Tibial artery (tissue), 4 donors: ENCODE measurements at regions not wholly inside any gene's neighbourhood (a gene's known extent, or its start where the extent isn't known, plus 50 kb on each side); places are given as distances from the start of the nearest gene placed in this dataset.

Experiments
- DNase-seq, 2 donors: peaks; one replicate each; pipeline ENCODE4 v3.0.0-alpha.2; 2019
- H3K27ac ChIP-seq, 2 donors: fragments of 200-600 bp; sonication (generic) in 1 of 2; 1 replicate in 1 of 2; 2 replicates in 1 of 2; pipeline ENCODE4 v1.5.1; 2018 to 2019; ENCODE audit warnings: mild to moderate bottlenecking in 1 of 2
- H3K27me3 ChIP-seq, 2 donors: fragments of 200-600 bp; sonication (generic) in 1 of 2; one replicate each; pipeline versions ENCODE4 v1.5.1 to v1.6.0; 2016 to 2019
- H3K36me3 ChIP-seq, 3 donors: fragments of 200-600 bp; sonication (generic) in 2 of 3; one replicate each; pipeline ENCODE4 v1.5.1; 2016 to 2019; ENCODE audit warnings: mild to moderate bottlenecking in 2 of 3
- H3K4me1 ChIP-seq, 4 donors: fragments of 200-600 bp; sonication (generic) in 2 of 4; 1 replicate in 3 of 4; 2 replicates in 1 of 4; pipeline ENCODE4 v1.5.1; 2016 to 2019
- H3K4me3 ChIP-seq, 2 donors: fragments of 200-600 bp; sonication (generic) in 1 of 2; 1 replicate in 1 of 2; 2 replicates in 1 of 2; pipeline ENCODE4 v1.5.1; 2018 to 2019; ENCODE audit warnings: mild to moderate bottlenecking in 2 of 2
- H3K9me3 ChIP-seq, 3 donors: fragments of 200-600 bp; sonication (generic) in 1 of 3; one replicate each; pipeline ENCODE4 v1.5.1; 2016 to 2019
- CTCF ChIP-seq, 2 experiments: fragments of 200-600 bp in 1 of 2; fragments of 450-650 bp in 1 of 2; IDR thresholded peaks; one replicate each; pipeline ENCODE4 v1.5.1; 2017 to 2019; ENCODE audit warnings: antibody characterized with exemption in 2 of 2, mild to moderate bottlenecking in 1 of 2, moderate library complexity in 1 of 2
- intact Hi-C: fragments of 100-400 bp; cut with DNase I; formaldehyde crosslinking; loops from one replicate; pipeline ENCODE4 v1.15.0; 2023; ENCODE audit warnings: low total_unique reads

GRCh38 chr16:73599351-73599750 lies 551.4 kb upstream of the ZFHX3 start:
- intact Hi-C loops, result no loop called here
- Histone ChIP-seq H3K9me3 (no peaks in the 10 kb centered on the region), H3K36me3 (no peaks in the 10 kb centered on the region), H3K4me3 (no peak overlapping the region), H3K27me3 (no peaks in the 10 kb centered on the region), H3K4me1 (no peaks in the 10 kb centered on the region), H3K27ac (no peak overlapping the region)
- DNase-seq, result no peak
- TF ChIP-seq CTCF (IDR thresholded peaks at IDR 0.05), result no peak

- no peak for TF ChIP-seq CTCF (IDR thresholded peaks at IDR 0.05)
- H3K27ac ChIP-seq, result no peak overlapping the region
- intact Hi-C loops, result no loop called here
- no peaks in the 10 kb centered on the region for H3K36me3 ChIP-seq
- no peaks in the 10 kb centered on the region for H3K27me3 ChIP-seq
- no peaks in the 10 kb centered on the region for H3K4me1 ChIP-seq
- peaks cover 0 to 23% (median 0%) of the 10 kb centered on the region in 3 donors for H3K9me3 ChIP-seq
- H3K4me3 ChIP-seq, result no peak overlapping the region
- DNase-seq, result no peak
Observed at GRCh38 chr16:73584157-73584556, 536.2 kb upstream of the ZFHX3 start.

- no peak for DNase-seq
- H3K27ac ChIP-seq, result no peak overlapping the region
- no peaks in the 10 kb centered on the region for H3K36me3 ChIP-seq
- no peaks in the 10 kb centered on the region for H3K9me3 ChIP-seq
- no peak overlapping the region for H3K4me3 ChIP-seq
- no peak for TF ChIP-seq CTCF (IDR thresholded peaks at IDR 0.05)
- no peaks in the 10 kb centered on the region for H3K27me3 ChIP-seq
- intact Hi-C loops, result no loop called here
- peaks cover 0 to 5% (median 0%) of the 10 kb centered on the region in 4 donors for H3K4me1 ChIP-seq
Observed at GRCh38 chr16:73572135-73572828, 524.4 kb upstream of the ZFHX3 start.

- intact Hi-C loops, result no loop called here
- DNase-seq, result no peak
- no peaks in the 10 kb centered on the region for H3K9me3 ChIP-seq
- no peaks in the 10 kb centered on the region for H3K36me3 ChIP-seq
- no peak overlapping the region for H3K27ac ChIP-seq
- H3K27me3 ChIP-seq, result no peaks in the 10 kb centered on the region
- TF ChIP-seq CTCF (IDR thresholded peaks at IDR 0.05), result no peak
- H3K4me1 ChIP-seq, result peaks cover 0 to 5% (median 0%) of the 10 kb centered on the region in 4 donors
- no peak overlapping the region for H3K4me3 ChIP-seq
Observed at GRCh38 chr16:73569266-73569980, 521.5 kb upstream of the ZFHX3 start.

- Histone ChIP-seq H3K9me3 (no peaks in the 10 kb centered on the region), H3K27ac (no peak overlapping the region), H3K27me3 (no peaks in the 10 kb centered on the region), H3K36me3 (no peaks in the 10 kb centered on the region), H3K4me1 (peaks cover 0 to 5% (median 0%) of the 10 kb centered on the region in 4 donors), H3K4me3 (no peak overlapping the region)
- DNase-seq, result no peak
- intact Hi-C loops, result no loop called here
- no peak for TF ChIP-seq CTCF (IDR thresholded peaks at IDR 0.05)
Observed at GRCh38 chr16:73568769-73569168, 520.8 kb upstream of the ZFHX3 start.
